DND-41 (cell line): ENCODE measurements at regions not wholly inside any gene's neighbourhood (a gene's known extent, or its start where the extent isn't known, plus 50 kb on each side); places are given as distances from the start of the nearest gene placed in this dataset.

ENCODE experiments used
- CTCF ChIP-seq: IDR thresholded peaks from 2 replicates; pipeline ENCODE4 v1.5.1; 2012; ENCODE audit warnings: borderline replicate concordance, low read length, moderate library complexity, mild to moderate bottlenecking; ENCODE audit not compliant: poor library complexity, severe bottlenecking; ENCODE audit errors: extremely low read depth
- EZH2 ChIP-seq: IDR thresholded peaks from 3 replicates; pipeline ENCODE4 v1.6.1; 2012; ENCODE audit warnings: borderline replicate concordance, low read depth, mild to moderate bottlenecking, moderate library complexity, low read length, inconsistent platforms; ENCODE audit not compliant: severe bottlenecking

DNA sequence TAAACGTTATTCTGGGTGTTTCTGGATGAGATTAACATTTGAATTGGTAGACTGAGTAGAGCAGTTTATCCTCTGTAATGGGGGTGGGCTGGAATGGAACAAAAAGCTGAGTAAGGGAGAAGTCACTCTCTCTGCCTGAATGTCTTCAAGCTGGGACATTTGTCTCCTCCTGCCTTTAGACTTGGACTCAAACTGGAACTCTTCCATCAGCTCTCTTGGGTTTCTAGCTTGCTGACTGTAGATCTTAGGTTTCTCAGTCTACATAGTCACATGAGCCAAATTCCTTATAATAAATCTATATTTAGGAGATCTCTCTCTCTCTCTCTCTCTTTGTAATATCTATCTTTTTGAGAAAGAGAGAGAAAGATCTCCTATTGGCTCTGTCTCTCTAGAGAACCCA is 553.3 kb upstream of the CDH11 start:
- no peak for TF ChIP-seq CTCF
- no peak for TF ChIP-seq EZH2
